Stimulated activated CD4-positive, alpha-beta T cell treated with anti-CD3 and anti-CD28 coated beads, Interleukin-1b, Interleukin-23, amount 100 ng/mL, for 48 hours (primary cell): ENCODE measurements at regions not wholly inside any gene's neighbourhood (a gene's known extent, or its start where the extent isn't known, plus 50 kb on each side); places are given as distances from the start of the nearest gene placed in this dataset.

Source experiments
- DNase-seq: peaks from one replicate; pipeline ENCODE4 v3.0.0-alpha.2; 2020

GRCh38 chr1:188237573-188238348 lies 1409.0 kb downstream of the PLA2G4A start:
- DNase-seq: no peak

GRCh38 chr1:188240772-188241406 lies 1412.1 kb downstream of the PLA2G4A start:
- DNase-seq: no peak

GRCh38 chr1:188241629-188242028 lies 1412.9 kb downstream of the PLA2G4A start:
- DNase-seq: no peak

- no peak for DNase-seq
These were observed 1414.7 kb downstream of the PLA2G4A start for GRCh38 chr1:188243456-188243855.

- DNase-seq: no peak
These were observed 1415.9 kb downstream of the PLA2G4A start for GRCh38 chr1:188244681-188245080.

GRCh38 chr1:188247255-188247654 lies 1418.5 kb downstream of the PLA2G4A start:
- DNase-seq: no peak

- no peak for DNase-seq
These were observed 1421.1 kb downstream of the PLA2G4A start for GRCh38 chr1:188249811-188250210.

GRCh38 chr1:188251036-188251435 lies 1422.3 kb downstream of the PLA2G4A start:
- no peak for DNase-seq

GRCh38 chr1:188261849-188262248 lies 1433.1 kb downstream of the PLA2G4A start:
- DNase-seq: no peak

- no peak for DNase-seq
These were observed 1441.2 kb downstream of the PLA2G4A start for GRCh38 chr1:188269956-188270355.

- DNase-seq: no peak
These were observed 1441.7 kb downstream of the PLA2G4A start for GRCh38 chr1:188270497-188270896.

GRCh38 chr1:188277771-188278170 lies 1449.0 kb downstream of the PLA2G4A start:
- no peak for DNase-seq

- no peak for DNase-seq
These were observed 1453.2 kb downstream of the PLA2G4A start for GRCh38 chr1:188281921-188282320.

- no peak for DNase-seq
These were observed 1466.4 kb downstream of the PLA2G4A start for GRCh38 chr1:188295157-188295556.

- no peak for DNase-seq
These were observed 1474.0 kb downstream of the PLA2G4A start for GRCh38 chr1:188302746-188303145.

GRCh38 chr1:188314557-188315137 lies 1485.9 kb downstream of the PLA2G4A start:
- DNase-seq: no peak

- no peak for DNase-seq
These were observed 1489.1 kb downstream of the PLA2G4A start for GRCh38 chr1:188317894-188318293.

- no peak for DNase-seq
These were observed 1496.5 kb downstream of the PLA2G4A start for GRCh38 chr1:188325211-188325610.

GRCh38 chr1:188343914-188344313 lies 1515.2 kb downstream of the PLA2G4A start:
- DNase-seq: no peak

GRCh38 chr1:188350104-188350503 lies 1521.4 kb downstream of the PLA2G4A start:
- DNase-seq: no peak

GRCh38 chr1:188355082-188355481 lies 1526.3 kb downstream of the PLA2G4A start:
- DNase-seq: no peak

GRCh38 chr1:188355847-188356246 lies 1527.1 kb downstream of the PLA2G4A start:
- DNase-seq: no peak

- no peak for DNase-seq
These were observed 1530.6 kb downstream of the PLA2G4A start for GRCh38 chr1:188359315-188359714.

GRCh38 chr1:188363943-188364342 lies 1535.2 kb downstream of the PLA2G4A start:
- DNase-seq: no peak
